ENCODE measurements at regions not wholly inside any gene's neighbourhood (a gene's known extent, or its start where the extent isn't known, plus 50 kb on each side); places are given as distances from the start of the nearest gene placed in this dataset.

- TF ChIP-seq, protein P1, sequence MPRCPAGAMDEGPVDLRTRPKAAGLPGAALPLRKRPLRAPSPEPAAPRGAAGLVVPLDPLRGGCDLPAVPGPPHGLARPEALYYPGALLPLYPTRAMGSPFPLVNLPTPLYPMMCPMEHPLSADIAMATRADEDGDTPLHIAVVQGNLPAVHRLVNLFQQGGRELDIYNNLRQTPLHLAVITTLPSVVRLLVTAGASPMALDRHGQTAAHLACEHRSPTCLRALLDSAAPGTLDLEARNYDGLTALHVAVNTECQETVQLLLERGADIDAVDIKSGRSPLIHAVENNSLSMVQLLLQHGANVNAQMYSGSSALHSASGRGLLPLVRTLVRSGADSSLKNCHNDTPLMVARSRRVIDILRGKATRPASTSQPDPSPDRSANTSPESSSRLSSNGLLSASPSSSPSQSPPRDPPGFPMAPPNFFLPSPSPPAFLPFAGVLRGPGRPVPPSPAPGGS (CRISPR knock-in tag; IDR thresholded peaks at IDR 0.05): no peak
- TF ChIP-seq ARNT (IDR thresholded peaks at IDR 0.05): no peak
Measured at GRCh38 chr6:9978480-9978879, 436.4 kb downstream of the TFAP2A start.

Measured in HepG2 (cell line).